ENCODE measurements at regions not wholly inside any gene's neighbourhood (a gene's known extent, or its start where the extent isn't known, plus 50 kb on each side); places are given as distances from the start of the nearest gene placed in this dataset.
"Not testable (repeated sequence)": the region's sequence is repeated elsewhere in the genome, so short reads cannot be mapped to it uniquely, and the experiment has no call there.

DNA sequence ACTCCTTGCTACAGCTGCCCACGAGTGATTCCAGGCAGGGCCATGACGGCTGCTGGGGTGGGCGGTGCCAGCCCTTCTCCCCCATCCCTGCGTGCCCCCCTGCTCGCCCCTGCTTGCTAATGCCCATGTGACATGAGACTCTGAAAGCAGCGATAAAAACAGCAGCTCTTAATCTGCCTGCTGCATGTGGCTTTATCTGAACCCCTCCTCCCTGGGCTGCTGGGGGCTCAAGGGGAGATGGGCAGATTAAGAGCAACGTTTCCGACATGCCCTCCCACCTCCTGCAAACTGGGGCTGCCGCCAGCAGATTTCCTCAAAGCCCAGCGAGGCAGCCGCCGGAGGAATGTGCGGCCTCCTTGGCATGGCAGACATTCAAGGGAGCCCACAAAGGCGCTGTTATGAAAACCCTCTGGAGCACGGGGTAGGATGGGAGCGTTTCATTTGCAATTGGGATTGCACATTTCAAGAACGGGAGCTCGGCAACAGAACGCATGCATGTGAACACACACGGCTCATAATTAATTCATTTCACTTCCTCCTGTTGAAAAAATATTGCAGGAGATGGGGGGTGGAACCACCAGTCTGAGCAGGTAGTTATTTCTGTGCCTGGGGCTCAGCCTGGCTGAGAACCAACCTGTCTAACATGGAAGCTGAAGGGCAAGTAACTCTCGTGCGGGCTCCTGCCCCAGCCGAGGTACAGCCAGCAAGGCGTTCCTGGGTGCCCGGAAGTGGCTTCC, 504.2 kb upstream of the PROK2 start:
- DNase-seq: no peak

DNA sequence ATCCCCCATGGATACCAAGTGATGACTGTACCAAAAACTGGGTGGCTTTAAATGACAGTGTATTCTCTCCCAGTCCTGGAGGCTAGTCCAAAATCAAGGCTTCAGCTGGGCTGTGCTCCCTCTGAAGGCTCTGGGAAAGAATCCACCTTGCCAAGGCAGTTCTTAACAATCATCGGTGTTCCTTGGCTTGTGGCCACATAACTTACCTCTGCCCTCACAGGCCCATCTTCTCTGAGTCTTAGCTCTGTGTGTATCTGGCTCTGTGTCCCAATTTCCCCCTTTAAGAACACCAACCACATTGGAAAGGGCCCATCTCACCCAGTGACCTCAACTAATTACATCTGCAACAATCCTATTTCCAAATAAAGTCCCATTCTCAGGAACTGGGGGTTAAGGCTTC, 503.0 kb upstream of the PROK2 start:
- no peak for DNase-seq

DNA sequence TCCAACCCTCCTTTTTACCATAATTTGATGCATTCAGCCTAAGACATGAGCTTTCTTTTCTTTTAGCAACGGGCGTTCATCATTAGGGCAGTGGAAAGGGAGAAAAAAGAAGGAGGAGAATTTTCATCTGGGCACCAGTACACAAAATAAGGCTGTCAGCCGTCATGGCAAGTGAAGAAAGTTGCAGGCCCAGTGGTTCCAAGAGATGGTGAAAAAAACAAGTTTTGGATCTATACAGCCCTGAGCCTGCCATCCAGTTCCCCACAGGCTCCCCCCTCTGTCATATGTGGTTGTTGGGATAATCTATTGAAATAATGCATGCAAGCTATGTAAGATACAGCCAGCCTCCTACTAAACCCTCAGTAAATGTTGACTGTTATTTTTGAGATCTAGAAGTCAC, 500.6 kb upstream of the PROK2 start:
- no peak for DNase-seq

DNA sequence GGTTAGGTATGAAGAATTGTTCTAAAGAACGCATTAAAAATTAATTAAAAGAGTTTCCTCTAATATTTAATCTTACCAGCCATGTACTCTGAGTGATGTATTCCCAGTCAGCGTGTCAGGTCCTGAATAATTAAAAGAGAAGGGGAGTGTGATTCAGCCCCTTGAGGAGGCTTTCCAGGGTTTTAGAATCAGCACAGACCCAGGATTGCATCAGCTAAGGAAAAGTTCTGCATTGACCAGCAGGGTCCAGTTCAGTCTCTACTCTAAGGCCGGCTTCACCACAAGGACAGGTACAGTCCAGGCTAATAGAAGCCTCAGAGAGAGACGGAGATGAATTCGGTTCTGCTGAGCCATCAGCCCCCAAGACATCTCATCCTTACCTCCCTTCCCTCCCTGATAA, 499.5 kb upstream of the PROK2 start:
- no peak for DNase-seq

DNA sequence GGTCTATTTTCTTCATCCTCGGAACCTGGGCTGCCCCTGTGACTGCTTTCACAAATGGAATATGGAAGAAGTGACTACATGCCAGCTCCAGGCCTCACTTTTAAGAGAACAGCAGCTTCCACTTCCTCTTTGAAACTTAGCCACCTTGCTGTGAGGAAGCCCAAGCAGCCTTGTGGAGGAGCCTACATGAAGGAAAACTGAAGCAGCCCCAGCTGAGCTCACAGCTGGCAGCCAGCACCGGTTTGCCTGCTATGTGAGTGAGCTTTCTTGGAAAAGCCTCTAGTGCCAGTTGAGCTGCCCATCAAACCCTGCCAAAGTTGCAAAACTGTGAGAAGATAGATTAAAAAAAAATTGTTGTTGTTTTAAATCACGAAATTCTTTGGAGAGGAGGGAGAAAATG, 498.0 kb upstream of the PROK2 start:
- no peak for DNase-seq

DNA sequence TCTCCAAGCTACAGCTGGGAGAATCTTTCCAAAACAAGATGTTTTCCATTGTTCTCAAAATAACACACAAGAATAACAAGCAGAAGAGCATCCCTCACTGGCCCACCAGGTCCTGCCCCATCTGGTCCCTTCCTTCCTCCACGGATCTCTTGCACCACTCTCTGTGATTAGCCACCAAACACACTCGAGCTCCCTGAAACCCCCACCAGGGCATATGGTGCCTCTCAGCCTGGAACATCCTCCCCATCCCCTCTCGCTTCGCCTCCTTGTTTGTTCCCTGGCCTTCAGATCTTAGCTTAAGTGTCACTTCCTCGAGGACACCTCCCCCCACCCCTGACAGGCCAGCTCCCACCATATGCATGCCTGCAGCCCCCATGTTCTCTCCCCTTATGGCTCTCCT, 496.6 kb upstream of the PROK2 start:
- DNase-seq: no peak

DNA sequence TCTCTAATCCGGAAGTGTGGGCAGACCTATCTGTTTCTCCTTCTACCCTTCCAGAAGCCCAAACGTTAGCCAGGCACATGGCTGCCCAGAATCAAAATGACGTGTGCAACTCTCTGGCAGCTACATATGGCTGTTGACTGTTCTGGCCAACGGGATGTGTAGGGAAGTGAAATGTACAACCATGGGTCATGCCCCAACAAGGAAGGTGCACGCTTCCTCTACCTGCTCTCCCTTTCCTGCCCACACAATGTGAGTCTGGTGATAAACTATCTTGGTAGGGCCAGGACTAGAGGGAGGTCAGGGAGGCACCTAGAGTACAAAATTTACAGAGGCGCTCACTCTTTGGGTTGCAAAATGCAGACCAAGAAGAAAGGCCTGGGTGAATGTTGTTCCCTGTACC, 495.9 kb upstream of the PROK2 start:
- no peak for DNase-seq

DNA sequence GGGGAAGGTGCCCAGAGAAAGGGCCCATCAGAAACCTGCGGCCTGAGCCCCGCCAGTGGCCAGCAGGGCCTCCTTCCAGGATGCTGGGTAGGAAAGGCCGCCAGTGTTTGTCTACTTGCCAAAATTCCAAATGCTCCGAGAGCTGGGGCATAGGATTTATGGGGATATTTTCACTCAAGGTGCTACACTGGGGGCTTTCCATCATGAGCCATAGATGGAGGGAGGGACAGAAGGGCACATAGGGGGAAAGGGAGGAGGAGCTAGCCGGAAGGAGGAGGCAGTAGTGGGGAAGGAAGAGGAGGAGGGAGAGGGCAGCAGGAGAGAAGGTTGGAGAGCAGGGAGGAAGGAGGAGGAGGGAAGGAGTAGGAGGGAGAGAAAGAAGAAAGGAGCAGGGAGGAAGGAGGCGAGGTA, 494.7 kb upstream of the PROK2 start:
- DNase-seq: no peak

DNA sequence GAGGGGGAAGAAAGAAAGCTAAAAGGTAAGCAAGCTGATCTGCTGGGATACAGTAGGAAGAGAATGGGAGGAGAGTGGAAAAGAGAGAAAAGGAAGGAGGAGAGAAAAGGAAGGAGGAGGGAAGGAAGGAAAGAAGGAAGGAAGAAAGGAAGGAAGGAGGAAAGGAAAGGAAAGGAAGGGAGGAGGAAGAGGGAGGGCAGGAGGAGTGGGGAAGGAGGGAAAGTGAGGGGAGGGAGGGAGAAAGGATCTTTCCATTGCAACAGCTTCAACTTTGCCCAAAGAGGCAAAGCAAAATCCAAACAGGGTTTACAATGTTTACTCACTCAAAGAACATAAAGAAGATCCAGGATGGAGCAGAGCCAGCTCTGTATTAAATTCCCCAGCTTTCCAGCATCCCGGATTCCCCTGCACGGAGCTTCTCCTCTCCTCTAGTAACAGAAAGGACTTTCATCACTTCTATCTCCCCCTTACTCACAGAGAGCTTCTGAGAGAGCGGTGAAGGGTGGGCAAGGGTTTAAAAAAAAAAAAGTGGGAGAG, 494.2 kb upstream of the PROK2 start:
- DNase-seq: no peak

DNA sequence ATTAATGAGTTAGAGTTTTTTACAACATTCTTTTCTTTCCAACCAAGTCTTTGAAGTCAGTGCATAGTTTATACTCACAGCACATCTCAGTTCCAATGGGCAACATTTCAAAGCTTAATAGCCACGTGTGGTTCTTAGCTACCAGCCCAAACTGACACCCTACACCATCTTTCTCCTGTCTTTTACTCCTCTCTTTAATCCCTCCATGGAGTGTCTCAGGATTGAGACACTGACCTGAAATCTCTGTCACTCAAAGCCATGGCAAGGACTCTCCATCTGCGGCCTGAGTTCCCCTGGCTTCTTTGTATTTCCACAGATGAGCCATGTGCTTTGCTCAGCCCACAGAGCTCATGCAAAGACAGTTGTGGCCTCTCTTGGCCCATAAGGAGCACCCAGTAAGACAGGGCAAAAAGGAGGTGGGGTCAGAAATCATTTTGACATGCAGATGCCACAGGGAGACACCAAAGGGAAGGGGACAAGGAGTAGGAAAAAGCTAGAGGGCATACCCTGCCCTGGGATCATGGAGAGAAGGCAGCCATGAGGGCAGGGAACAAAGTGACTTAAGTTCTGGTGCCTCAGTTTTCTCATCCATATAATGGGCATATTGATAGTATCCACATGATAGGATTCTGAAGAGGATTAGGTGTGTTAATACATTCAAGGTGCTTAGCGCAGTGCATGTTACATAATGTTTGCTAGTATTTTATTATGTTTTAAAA, 493.6 kb upstream of the PROK2 start:
- DNase-seq: no peak

DNA sequence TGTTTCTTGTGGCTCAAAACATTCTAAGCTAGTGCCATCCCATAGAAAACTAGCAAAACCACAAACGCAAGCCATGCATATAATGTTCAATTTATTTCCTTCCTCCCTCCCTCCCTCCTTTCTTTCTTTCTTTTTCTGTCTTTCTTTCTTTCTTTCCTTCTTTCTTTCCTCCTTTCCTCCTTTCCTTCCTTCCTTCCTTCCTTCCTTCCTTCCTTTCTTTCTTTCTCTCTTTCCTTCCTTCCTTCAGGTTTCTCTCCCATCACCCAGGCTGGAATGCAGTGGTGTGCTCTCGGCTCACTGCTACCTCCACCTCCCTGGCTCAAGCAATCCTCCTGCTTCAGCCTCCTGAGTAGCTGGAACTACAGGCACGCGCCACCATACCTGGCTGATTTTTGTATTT, 492.8 kb upstream of the PROK2 start:
- DNase-seq: no peak

DNA sequence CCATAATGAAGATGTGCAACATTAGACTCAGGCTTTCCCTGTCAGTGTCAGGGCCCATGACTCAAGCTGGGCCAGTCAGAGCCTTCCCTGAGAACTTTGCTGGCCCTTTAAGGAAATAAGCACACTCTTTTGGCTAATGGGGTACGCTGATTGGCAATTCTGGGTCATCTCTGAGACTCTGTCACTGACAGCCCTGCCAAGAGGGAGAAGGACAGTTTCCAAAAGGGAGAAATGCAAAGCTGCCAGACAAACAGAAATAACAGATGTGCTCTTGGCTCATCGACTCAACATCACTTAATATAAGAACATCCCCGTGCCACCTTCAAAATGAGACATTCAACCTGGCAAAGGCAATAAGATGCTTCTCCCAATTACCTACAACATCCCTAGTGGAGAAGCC, 491.9 kb upstream of the PROK2 start:
- no peak for DNase-seq

DNA sequence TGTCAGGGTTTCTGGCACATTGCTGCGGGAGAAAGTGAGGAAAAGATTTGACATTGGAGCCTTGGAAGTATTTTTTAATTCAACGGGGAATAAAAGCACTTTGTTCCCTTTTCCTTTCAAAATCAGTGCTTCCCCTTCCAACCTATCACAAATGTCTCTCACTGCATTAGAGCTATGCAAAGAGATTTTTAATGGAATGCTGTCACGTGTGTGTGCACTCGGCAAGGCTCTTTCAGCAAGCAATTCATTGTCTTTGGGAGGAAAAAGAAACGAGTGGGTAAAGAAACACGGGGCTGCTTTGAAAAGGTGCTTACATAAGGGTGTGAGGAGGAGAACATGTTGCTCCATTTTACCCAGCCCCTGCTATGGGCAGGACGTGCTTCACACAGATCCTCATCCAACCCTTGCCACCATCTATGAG, 490.4 kb upstream of the PROK2 start:
- no peak for DNase-seq

DNA sequence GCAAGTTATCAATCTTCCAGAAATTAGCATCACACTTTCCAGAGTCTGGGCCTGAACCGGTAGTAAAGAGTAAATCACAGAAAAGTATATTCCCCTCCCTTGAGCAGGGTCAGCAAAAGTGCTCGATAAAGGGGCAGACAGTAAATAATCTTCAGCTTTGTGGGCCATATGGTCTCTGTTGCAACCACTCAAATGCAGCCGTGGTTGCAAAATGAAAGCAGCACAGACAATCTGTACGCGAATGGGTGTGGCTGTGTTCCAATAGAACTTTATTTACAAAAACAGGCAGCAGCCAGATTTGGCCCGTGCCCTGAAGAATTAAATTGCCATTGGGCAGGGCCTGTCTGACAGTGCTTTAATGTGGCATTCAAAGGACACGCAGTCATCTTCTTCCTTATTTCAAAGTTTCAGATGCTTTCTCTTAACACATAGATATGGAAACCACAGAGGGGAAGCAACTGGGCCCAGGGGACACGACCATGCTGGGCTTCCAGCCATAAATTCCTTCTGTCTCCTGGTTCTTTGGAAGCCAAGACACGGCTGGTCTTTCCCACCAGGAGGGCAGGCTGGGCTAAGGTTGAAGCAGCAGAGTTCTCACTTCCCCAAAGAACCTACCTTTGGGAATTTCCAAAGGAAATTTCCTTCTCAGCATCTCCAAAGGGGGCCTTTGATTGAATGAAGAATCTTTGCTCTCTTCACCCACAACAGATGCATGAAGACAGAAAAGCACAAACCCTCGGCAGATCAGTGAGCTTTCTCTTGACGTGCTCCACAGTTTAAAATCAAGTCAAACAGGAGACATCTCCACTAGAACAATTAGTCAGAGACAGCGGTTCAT, 489.8 kb upstream of the PROK2 start:
- DNase-seq: no peak

DNA sequence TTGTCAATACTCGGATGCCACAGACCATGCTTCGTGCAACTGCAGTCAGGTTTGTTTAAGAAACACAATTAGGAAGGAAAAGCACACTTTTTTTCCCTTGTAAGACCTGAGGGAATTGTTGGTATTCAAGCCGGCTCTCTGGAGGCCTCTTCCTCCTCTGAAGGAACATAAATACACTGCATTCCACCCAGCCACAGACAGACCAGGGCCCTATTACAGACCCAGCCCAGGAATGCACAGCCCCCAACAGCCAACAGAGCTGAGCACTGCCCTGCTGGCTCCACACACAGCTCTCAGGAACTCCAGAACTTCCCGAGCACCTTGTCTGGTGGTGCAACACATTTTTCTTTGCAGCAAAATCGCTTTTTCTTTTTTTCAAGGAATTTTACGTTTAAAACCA, 488.7 kb upstream of the PROK2 start:
- no peak for DNase-seq

DNA sequence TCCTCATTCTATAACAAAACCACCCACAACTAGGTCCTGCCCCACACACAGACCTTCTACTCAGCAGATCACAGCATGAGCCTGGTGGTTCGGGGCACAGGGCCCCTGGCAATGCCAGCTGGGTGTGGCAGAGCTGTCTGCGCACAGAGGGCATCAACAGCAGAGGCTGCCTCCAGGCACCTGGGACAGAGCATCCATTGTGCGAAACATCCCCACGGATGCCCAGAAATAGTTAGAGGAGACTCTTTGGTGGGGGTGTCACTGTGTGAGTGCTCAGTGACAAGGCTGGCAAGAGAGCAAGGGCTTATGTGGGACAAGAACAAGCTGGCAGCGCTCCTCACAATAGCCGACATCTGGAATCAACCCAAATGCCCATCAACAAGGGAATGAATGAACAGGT, 487.4 kb upstream of the PROK2 start:
- no peak for DNase-seq

DNA sequence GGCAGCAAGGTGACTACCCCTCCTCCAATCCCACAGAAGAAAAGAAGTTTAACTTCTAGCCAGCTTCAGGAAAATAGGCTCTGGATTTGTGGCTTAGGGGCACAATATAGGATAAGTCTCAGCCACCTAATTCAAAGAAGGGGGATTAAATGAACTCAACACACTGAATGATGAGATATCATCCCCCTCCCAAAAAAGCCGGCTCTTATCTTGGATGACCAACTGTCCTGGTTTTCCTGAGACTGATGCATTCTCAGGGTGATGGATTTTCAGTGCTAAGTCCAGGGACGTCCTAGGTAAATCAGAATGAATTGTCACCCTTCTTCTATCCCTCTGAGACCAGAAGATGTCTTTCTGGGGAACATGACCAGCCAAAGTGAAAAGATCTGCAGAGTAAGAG, 487.0 kb upstream of the PROK2 start:
- no peak for DNase-seq

DNA sequence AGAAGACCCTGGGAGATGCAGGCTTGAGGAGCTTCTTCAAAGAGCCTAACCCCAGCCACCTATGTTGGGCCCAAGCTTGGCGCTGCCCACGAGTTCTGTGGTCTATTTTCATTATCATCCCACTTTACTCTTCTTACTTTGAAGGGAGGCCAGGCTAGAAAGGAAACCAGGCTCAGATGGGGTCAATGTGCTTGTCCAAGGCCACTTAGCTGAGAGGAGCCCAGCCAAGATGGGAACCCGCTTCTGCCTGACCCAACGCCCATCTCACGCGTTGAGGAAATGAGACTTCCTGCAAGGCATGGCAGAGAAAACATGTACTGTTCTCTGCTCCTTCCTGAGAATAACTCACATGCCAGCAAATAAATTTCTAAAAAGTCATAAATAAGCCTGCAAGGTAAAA, 486.3 kb upstream of the PROK2 start:
- DNase-seq: no peak

DNA sequence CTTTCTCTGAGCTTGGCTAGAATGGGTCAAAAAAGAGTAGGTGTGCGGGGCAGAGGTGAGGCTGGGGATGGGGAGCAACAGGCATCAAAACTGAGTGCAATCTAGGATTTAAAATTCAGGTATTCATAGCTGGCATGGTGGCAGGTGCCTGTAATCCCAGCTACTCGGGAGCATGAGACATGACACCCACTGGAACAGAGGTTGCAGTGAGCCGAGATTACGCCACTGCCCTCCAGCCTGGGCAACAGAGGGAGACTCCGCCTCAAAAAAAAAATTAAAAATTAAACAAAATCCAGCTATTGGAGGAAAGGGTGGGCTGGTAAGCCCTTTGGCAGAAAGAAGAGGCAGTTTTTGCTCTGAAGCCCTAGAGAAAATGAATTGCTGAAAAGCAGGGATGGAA, 485.8 kb upstream of the PROK2 start:
- DNase-seq: no peak

DNA sequence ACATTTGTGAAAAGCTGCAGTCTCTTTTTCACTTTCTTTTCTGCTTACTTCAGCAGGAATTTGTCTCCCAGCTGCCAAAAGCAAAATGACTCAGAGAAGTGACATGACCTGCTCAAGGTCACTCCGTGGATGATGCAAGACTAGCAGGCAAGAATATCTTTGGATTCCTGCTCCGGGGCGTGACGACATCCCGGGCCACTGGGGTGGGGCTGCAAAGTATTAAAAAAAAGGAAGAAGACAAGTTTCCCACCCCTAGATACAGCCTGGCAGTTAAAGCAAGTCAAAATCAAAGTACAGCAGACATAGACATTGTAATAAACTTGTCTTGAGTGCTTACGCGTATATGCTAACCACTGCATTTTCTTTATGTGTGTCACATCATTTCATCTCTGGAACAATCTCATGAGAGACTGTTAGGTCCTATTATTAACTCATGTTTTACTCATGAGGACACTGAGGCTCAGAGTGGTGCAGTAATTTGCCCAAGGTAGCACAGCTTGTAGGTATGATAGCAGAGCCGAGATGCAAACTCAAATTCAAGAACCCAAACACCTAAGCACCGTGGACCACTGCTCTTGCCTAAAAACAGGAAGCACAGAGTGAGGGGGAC, 485.2 kb upstream of the PROK2 start:
- no peak for DNase-seq

DNA sequence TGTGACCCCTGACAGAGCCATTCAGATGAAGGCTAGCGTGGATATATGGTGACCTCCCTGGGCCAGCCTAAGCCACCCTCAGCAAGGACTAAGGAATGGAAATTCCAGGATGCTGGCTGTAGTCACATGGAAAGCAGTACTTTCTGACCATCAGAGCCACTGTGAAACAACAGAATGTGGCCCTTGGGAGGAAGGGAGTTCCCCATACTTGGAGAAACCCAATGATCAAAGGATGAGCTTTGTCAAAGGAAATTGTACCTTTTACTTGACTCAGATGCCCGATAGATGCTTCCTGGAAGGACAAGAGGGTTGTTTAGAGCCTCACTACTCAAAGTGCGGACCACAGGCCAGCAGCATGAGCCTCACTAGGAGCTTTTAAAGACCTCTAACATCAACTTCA, 484.5 kb upstream of the PROK2 start:
- no peak for DNase-seq

DNA sequence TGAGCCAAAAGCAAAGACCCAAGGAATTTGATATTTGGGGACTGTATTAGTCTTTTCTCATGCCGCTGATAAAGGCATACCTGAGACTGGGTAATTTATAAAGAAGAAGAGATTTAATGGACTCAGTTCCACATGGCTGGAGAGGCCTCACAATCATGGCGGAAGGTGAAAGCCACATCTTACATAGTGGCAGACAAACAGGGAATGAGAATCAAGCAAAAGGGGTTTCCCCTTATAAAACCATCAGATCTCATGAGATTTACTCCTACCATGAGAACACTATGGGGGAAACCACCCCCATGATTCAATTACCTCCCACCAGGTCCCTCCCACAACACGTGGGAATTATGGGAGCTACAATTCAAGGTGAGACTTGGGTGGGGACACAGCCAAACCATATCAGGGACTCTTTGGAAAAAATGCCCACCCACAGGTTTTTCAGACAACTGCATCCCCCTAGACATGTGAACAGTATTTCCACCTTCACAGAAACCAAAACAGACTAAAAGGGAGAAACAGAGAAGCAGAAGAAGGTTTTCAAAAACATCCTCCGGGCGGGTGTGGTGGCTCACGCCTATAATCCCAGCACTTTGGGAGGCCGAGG, 482.1 kb upstream of the PROK2 start:
- not testable (repeated sequence) for DNase-seq

DNA sequence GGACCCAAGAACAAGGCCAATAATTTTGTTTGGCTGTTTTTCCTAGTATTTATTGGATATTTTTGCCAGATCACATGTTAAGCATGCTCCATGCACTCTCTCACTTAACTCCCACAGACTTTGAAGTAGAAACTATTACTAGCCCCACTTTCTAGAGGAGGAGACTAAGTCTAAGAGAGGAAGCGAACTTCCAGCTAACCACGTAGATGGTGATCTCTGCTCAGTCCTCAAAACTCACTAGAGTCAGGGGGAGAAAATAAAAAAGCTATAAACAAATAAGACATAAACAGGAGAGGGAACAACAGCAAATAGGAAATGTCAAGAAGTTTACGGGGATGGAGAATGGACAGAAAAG, 481.0 kb upstream of the PROK2 start:
- no peak for DNase-seq

Measured in NCI-H1105 (cell line).